HEK293 (cell line): ENCODE measurements at regions not wholly inside any gene's neighbourhood (a gene's known extent, or its start where the extent isn't known, plus 50 kb on each side); places are given as distances from the start of the nearest gene placed in this dataset.

Source experiments
- ZBTB11 ChIP-seq: fragments of 450-650 bp; formaldehyde crosslinking; conservative IDR thresholded peaks from 2 replicates; pipeline ENCODE4 v1.5.1; 2016; ENCODE audit warnings: low read depth, missing biosample characterization, missing genetic modification characterization
- ZNF239 ChIP-seq: fragments of 450-650 bp; formaldehyde crosslinking; IDR thresholded peaks from 2 replicates; pipeline ENCODE4 v1.5.1; 2016; ENCODE audit warnings: missing biosample characterization, missing genetic modification characterization

- TF ChIP-seq ZNF239 (tag by site-specific recombination) (no peak), ZBTB11 (tag by site-specific recombination) (no peak)
Measured at GRCh38 chr18:41872206-41872605, 82.8 kb upstream of the PIK3C3 start.
